HepG2 (cell line): ENCODE measurements at regions not wholly inside any gene's neighbourhood (a gene's known extent, or its start where the extent isn't known, plus 50 kb on each side); places are given as distances from the start of the nearest gene placed in this dataset.

ENCODE experiments used
- ATAC-seq: fragments of 200-7000 bp; cut with Tn5 transposase; 3 replicates; pipeline ENCODE4 v1.9.1; 2020; ENCODE audit warnings: mild to moderate bottlenecking, moderate library complexity
- BruUV-seq: library from RNA; stranded (reverse); fragments of 400-500 nt; replicated peaks from 2 replicates; lab custom pipeline; 2021; lab: Mats Ljungman, UMichigan
- CTCF ChIA-PET: fragments of 300-600 bp; formaldehyde crosslinking; extraction: SDS; loops from one replicate; lab custom pipeline; 2021; ENCODE audit warnings: low total read pairs, inconsistent platforms, low intra/inter-chr PET ratio; lab: Yijun Ruan, JAX
- POLR2A ChIA-PET: fragments of 350-600 bp; sonication (Branson Sonifier 250); formaldehyde crosslinking; loops from one replicate; lab custom pipeline; 2020; ENCODE audit warnings: antibody characterized with exemption, inconsistent platforms; lab: Yijun Ruan, JAX
- DNase-seq: peaks from one replicate; pipeline ENCODE4 v3.0.0-alpha.2; 2015; ENCODE audit warnings: low spot score
- FAIRE-seq: peaks from 3 replicates; lab custom pipeline; 2011; peaks lifted over from hg19 to GRCh38; lab: Jason Lieb, UNC
- H2AFZ ChIP-seq: one replicate; pipeline ENCODE4 v1.6.1; 2011; ENCODE audit warnings: low read length, inconsistent platforms
- H3K27ac ChIP-seq: fragments of 300-600 bp; 3 replicates; pipeline ENCODE4 v1.8.0; 2011; ENCODE audit warnings: mixed run types, mild to moderate bottlenecking, mixed read lengths, low read length, inconsistent platforms; ENCODE audit not compliant: insufficient read depth; ENCODE audit errors: extremely low read length
- H3K27me3 ChIP-seq, 2 experiments: fragments of 200-600 bp in 1 of 2; 2 replicates in 1 of 2; 3 replicates in 1 of 2; pipeline versions ENCODE4 v1.6.0 to v1.8.0; 2011; ENCODE audit warnings: low read length in 2 of 2, mild to moderate bottlenecking in 2 of 2, moderate library complexity in 2 of 2, inconsistent platforms in 1 of 2; ENCODE audit not compliant: insufficient read depth in 2 of 2, control insufficient read depth in 1 of 2
- H3K36me3 ChIP-seq, 2 experiments: fragments of 200-600 bp in 1 of 2; replicated peaks in 1 of 2; 2 replicates in 1 of 2; 3 replicates in 1 of 2; pipeline versions ENCODE4 v1.5.1 to v1.8.0; 2011; ENCODE audit warnings: low read length in 2 of 2, inconsistent platforms in 1 of 2; ENCODE audit not compliant: insufficient read depth in 2 of 2, control insufficient read depth in 1 of 2
- H3K4me1 ChIP-seq: 2 replicates; pipeline ENCODE4 v1.5.1; 2012; ENCODE audit warnings: low read length, inconsistent platforms; ENCODE audit not compliant: insufficient read depth
- H3K4me2 ChIP-seq: 2 replicates; pipeline ENCODE4 v1.6.0; 2011; ENCODE audit warnings: low read depth, low read length, inconsistent platforms
- H3K4me3 ChIP-seq, 3 experiments: fragments of 200-600 bp in 1 of 3; sonication (generic), shearing (Covaris generic) in 1 of 3; replicated peaks in 1 of 3; 2 replicates each; pipeline ENCODE4 v1.5.1; 2011 to 2016; ENCODE audit warnings: low read length in 3 of 3, inconsistent platforms in 2 of 3, low read depth in 2 of 3, mild to moderate bottlenecking in 2 of 3, control low read depth in 1 of 3, mixed read lengths in 1 of 3; ENCODE audit not compliant: insufficient read depth in 1 of 3
- H3K79me2 ChIP-seq: one replicate; pipeline ENCODE4 v1.6.1; 2011; ENCODE audit warnings: low read length, inconsistent platforms; ENCODE audit not compliant: insufficient read depth
- H3K9ac ChIP-seq: 2 replicates; pipeline ENCODE4 v1.6.0; 2011; ENCODE audit warnings: mild to moderate bottlenecking, low read depth, low read length, inconsistent platforms; ENCODE audit not compliant: insufficient read depth
- H3K9me3 ChIP-seq: 2 replicates; pipeline ENCODE4 v1.5.1; 2012; ENCODE audit warnings: mild to moderate bottlenecking, low read length
- H4K20me1 ChIP-seq: 2 replicates; pipeline ENCODE4 v1.6.0; 2011; ENCODE audit warnings: inconsistent platforms, mild to moderate bottlenecking, low read length, moderate library complexity; ENCODE audit not compliant: insufficient read depth
- AGO2 ChIP-seq: fragments of 200-400 bp; formaldehyde crosslinking; optimal IDR thresholded peaks from 2 replicates; pipeline ENCODE3; 2017; ENCODE audit warnings: mild to moderate bottlenecking, low read depth, low read length, moderate library complexity
- AHDC1 ChIP-seq: sonication (generic); formaldehyde crosslinking; IDR thresholded peaks from 2 replicates; pipeline ENCODE4 v1.5.1; 2020; ENCODE audit warnings: mild to moderate bottlenecking, missing genetic modification reagents, borderline replicate concordance
- JDP2 ChIP-seq: sonication (generic); formaldehyde crosslinking; IDR thresholded peaks from 2 replicates; pipeline ENCODE4 v1.8.1; 2022; ENCODE audit warnings: missing genetic modification reagents, borderline replicate concordance
- RBM39 ChIP-seq: fragments of 200-400 bp; formaldehyde crosslinking; IDR thresholded peaks from one replicate; pipeline ENCODE4 v1.6.1; 2018; ENCODE audit warnings: antibody characterized with exemption, mild to moderate bottlenecking, low read depth, low read length; ENCODE audit not compliant: poor library complexity, severe bottlenecking
- TFAP4 ChIP-seq: sonication (generic); IDR thresholded peaks from 2 replicates; pipeline ENCODE4 v1.6.1; 2016; ENCODE audit warnings: low read depth, borderline replicate concordance
- ZNF367 ChIP-seq: sonication (generic); formaldehyde crosslinking; IDR thresholded peaks from 2 replicates; pipeline ENCODE4 v1.4.0; 2020; ENCODE audit warnings: missing genetic modification reagents, borderline replicate concordance
- ZNF580 ChIP-seq: IDR thresholded peaks from 2 replicates; pipeline ENCODE4 v1.6.1; 2016; ENCODE audit warnings: low read depth, borderline replicate concordance
- ZNF883 ChIP-seq: sonication (generic); formaldehyde crosslinking; IDR thresholded peaks from 2 replicates; pipeline ENCODE4 v1.5.1; 2020; ENCODE audit warnings: mild to moderate bottlenecking, missing genetic modification reagents; ENCODE audit errors: not compliant biosample characterization
- WGBS: methylation state at CpG from one replicate; pipeline ENCODE4 v1.1.6; 2017; ENCODE audit warnings: low lambda C conversion rate; 5-methylcytosine and 5-hydroxymethylcytosine counted together
- in situ Hi-C: cut with HindIII; loops from 2 replicates; pipeline ENCODE4 v1.10.0; 2017; ENCODE audit warnings: low pct_unique_long_range_greater_than_20kb; ENCODE audit not compliant: extremely low pct_ligation_motif_present
- intact Hi-C: fragments of 100-400 bp; cut with micrococcal nuclease; formaldehyde crosslinking; loops from one replicate; pipeline ENCODE4 v1.10.0; 2022; ENCODE audit not compliant: unreplicated experiment
- TF ChIP-seq, protein P1 (sequence below): sonication (generic); formaldehyde crosslinking; IDR thresholded peaks from 2 replicates; pipeline ENCODE4 v1.4.0; 2020; ENCODE audit warnings: missing genetic modification reagents
- TF ChIP-seq, protein P2 (sequence below): sonication (generic); formaldehyde crosslinking; IDR thresholded peaks from 2 replicates; pipeline ENCODE4 v1.4.0; 2020; ENCODE audit warnings: mild to moderate bottlenecking, missing genetic modification reagents
- TF ChIP-seq, protein P3 (sequence below): sonication (generic); formaldehyde crosslinking; IDR thresholded peaks from 2 replicates; pipeline ENCODE4 v1.9.0; 2022; ENCODE audit warnings: low read depth, missing genetic modification reagents

GRCh38 chr3:109713288-109713687, 375.9 kb upstream of the DPPA4 start:
- no peaks in the 10 kb centered on the region for H4K20me1 ChIP-seq
- H3K27ac ChIP-seq = no peak overlapping the region
- intact Hi-C loops = no loop called here
- no peak for FAIRE-seq
- H3K4me2 ChIP-seq = no peak overlapping the region
- DNase-seq = no peak
- in situ Hi-C loops = no loop called here
- no TSS peak for BruUV-seq
- H3K4me3 ChIP-seq = no peak overlapping the region
- ChIA-PET CTCF (no interaction called here), POLR2A (no interaction called here)
- no peaks in the 10 kb centered on the region for H3K4me1 ChIP-seq
- peaks cover 8% of the 10 kb centered on the region for H3K9me3 ChIP-seq
- H3K27me3 ChIP-seq = no peaks in the 10 kb centered on the region
- no peaks in the 10 kb centered on the region for H3K36me3 ChIP-seq
- H2AFZ ChIP-seq = no peak overlapping the region
- WGBS = 5% methylated on average over 2 of the region's 2 CpGs
- H3K9ac ChIP-seq = no peak overlapping the region
- no peaks in the 10 kb centered on the region for H3K79me2 ChIP-seq
- ATAC-seq = no peak
- no peak for TF ChIP-seq TFAP4
- TF ChIP-seq, protein P1, sequence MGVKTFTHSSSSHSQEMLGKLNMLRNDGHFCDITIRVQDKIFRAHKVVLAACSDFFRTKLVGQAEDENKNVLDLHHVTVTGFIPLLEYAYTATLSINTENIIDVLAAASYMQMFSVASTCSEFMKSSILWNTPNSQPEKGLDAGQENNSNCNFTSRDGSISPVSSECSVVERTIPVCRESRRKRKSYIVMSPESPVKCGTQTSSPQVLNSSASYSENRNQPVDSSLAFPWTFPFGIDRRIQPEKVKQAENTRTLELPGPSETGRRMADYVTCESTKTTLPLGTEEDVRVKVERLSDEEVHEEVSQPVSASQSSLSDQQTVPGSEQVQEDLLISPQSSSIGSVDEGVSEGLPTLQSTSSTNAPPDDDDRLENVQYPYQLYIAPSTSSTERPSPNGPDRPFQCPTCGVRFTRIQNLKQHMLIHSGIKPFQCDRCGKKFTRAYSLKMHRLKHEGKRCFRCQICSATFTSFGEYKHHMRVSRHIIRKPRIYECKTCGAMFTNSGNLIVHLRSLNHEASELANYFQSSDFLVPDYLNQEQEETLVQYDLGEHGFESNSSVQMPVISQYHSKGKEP = no peak
- TF ChIP-seq ZNF883 (CRISPR knock-in tag) = no peak
- TF ChIP-seq, protein P2, sequence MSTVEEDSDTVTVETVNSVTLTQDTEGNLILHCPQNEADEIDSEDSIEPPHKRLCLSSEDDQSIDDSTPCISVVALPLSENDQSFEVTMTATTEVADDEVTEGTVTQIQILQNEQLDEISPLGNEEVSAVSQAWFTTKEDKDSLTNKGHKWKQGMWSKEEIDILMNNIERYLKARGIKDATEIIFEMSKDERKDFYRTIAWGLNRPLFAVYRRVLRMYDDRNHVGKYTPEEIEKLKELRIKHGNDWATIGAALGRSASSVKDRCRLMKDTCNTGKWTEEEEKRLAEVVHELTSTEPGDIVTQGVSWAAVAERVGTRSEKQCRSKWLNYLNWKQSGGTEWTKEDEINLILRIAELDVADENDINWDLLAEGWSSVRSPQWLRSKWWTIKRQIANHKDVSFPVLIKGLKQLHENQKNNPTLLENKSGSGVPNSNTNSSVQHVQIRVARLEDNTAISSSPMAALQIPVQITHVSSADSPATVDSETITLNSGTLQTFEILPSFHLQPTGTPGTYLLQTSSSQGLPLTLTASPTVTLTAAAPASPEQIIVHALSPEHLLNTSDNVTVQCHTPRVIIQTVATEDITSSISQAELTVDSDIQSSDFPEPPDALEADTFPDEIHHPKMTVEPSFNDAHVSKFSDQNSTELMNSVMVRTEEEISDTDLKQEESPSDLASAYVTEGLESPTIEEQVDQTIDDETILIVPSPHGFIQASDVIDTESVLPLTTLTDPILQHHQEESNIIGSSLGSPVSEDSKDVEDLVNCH (CRISPR knock-in tag) = no peak
- TF ChIP-seq JDP2 (CRISPR knock-in tag) = no peak
- TF ChIP-seq ZNF580 (CRISPR knock-in tag) = no peak
- no peak for TF ChIP-seq AHDC1 (CRISPR knock-in tag)
- no peak for TF ChIP-seq ZNF367 (CRISPR knock-in tag)
- TF ChIP-seq, protein P3, sequence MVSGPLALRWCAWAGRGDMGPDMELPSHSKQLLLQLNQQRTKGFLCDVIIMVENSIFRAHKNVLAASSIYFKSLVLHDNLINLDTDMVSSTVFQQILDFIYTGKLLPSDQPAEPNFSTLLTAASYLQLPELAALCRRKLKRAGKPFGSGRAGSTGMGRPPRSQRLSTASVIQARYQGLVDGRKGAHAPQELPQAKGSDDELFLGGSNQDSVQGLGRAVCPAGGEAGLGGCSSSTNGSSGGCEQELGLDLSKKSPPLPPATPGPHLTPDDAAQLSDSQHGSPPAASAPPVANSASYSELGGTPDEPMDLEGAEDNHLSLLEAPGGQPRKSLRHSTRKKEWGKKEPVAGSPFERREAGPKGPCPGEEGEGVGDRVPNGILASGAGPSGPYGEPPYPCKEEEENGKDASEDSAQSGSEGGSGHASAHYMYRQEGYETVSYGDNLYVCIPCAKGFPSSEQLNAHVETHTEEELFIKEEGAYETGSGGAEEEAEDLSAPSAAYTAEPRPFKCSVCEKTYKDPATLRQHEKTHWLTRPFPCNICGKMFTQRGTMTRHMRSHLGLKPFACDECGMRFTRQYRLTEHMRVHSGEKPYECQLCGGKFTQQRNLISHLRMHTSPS = no peak
- TF ChIP-seq RBM39 = no peak
- TF ChIP-seq AGO2 = no peak
